ENCODE measurements at regions not wholly inside any gene's neighbourhood (a gene's known extent, or its start where the extent isn't known, plus 50 kb on each side); places are given as distances from the start of the nearest gene placed in this dataset.

- TF ChIP-seq CTCF (IDR thresholded peaks at IDR 0.05) (no peak), POLR2A (IDR thresholded peaks at IDR 0.05) (no peak)
Observed at GRCh38 chr4:60345392-60345791, 854.7 kb upstream of the ADGRL3 start.

Measured in heart left ventricle (tissue), 13 donors.